Vagina (tissue), 2 donors: ENCODE measurements at regions not wholly inside any gene's neighbourhood (a gene's known extent, or its start where the extent isn't known, plus 50 kb on each side); places are given as distances from the start of the nearest gene placed in this dataset.

Experiments used
- CTCF ChIP-seq, 3 experiments: fragments of 450-650 bp in 2 of 3; fragments of 200-600 bp in 1 of 3; sonication (generic) in 1 of 3; IDR thresholded peaks; one replicate each; pipeline ENCODE4 v1.5.1; 2017 to 2019; ENCODE audit warnings: antibody characterized with exemption in 3 of 3, mild to moderate bottlenecking in 2 of 3, moderate library complexity in 2 of 3
- POLR2AphosphoS5 ChIP-seq, 2 donors: sonication (generic); formaldehyde crosslinking; IDR thresholded peaks; one replicate each; pipeline ENCODE4 v1.9.0; 2017; ENCODE audit warnings: antibody characterized with exemption in 2 of 2, mild to moderate bottlenecking in 2 of 2, low read depth in 1 of 2; ENCODE audit not compliant: insufficient read depth in 1 of 2

GRCh38 chr5:143955141-143955540 is 143.2 kb downstream of the HMHB1 start:
- TF ChIP-seq CTCF (IDR thresholded peaks at IDR 0.05): no peak
- TF ChIP-seq POLR2AphosphoS5 (IDR thresholded peaks at IDR 0.05; ENCODE audit: insufficient read depth in 1 of 2, low read depth in 1 of 2): no peak
